ENCODE measurements at regions not wholly inside any gene's neighbourhood (a gene's known extent, or its start where the extent isn't known, plus 50 kb on each side); places are given as distances from the start of the nearest gene placed in this dataset.
A peak's percentile ranks its signal among the peaks of the same experiment; 100 is the strongest.

DNA sequence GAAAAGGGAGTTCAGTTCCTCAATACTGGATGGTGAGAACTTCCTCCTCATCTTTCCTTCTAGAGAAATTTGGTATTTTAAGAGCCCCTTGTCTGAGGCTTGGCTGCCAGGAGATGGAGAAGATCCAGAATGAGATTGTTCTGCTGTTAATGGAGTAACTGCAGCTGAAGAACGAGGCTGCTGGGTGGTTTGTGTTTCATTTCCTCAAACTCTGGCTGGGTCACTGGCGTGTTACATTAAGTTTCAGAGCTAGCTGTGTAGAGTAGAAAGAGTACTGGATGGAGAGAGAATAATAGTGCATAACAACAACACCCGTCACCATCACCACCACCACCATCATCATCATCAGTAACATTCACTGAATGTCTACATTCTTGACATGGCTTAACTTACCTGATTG lies 325.0 kb upstream of the TBX3 start:
- Histone ChIP-seq H3K27ac (no peak overlapping the region), H3K27me3 (no peaks in the 10 kb centered on the region), H3K36me3 (no peaks in the 10 kb centered on the region), H3K4me1 (peaks cover 0 to 8% (median 3%) of the 10 kb centered on the region in 4 donors), H3K9me3 (no peaks in the 10 kb centered on the region), H3K4me3 (no peak overlapping the region)
- DNase-seq (no peak), ATAC-seq (ENCODE audit: low FRiP score in 2 of 2) (no peak)
- WGBS, 2 donors = 52 to 71% methylated on average over 3 of the region's 3 CpGs
- TF ChIP-seq POLR2A (IDR thresholded peaks at IDR 0.05) = no peak

DNA sequence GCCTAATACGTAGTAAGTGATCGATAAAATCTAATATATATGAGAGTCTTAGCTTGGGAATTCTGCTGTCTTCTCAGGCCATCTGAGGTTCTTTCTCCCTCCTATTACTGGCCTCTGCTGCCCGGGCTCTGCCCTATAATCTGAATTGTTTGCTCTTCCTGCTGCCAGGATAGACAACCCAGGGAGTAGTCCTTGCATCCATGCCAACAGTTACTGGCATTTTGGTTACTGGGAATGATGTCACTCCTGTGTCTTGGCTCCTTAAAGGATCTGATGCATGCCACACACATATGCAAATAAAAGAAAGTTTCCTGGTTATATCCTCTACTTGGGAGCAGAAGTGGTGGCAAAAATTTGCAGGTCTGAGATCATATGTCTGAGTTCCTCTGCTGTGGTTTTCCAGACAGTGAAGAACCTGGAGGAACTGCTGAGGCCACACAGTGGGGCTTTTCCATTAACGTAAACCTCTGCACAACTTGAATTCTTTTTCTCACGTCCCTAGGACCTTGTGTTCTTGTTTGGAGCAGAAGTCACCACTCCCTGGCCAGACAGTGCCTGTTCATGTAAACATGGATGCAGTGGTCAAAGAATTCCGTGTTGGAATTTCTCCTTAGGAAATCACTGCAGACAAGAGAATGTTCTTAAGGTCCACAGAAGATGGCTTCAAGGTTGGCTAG lies 320.6 kb upstream of the TBX3 start:
- 58 to 70% methylated on average over 6 of the region's 6 CpGs for WGBS, 2 donors
- ATAC-seq (ENCODE audit: low FRiP score in 2 of 2) (no peak), DNase-seq (no peak)

DNA sequence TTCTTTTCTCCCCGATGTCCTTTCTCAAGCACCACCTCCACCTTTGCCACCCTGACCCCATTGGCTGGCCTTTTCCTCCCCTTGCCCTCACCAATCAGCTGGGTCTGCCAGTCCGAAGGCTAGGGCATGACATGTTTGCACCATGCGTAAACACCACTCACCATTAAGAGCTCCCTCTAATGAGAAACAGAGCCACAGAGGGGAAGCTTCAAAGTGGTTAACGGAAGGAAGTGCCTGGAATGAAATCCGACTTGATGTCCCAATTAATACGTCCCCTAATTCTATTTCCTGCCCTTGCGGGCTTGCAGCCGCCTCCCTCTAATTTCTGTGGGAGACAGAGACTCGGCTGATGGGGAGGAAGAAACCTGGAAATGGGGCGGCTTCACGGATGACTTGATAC lies 318.5 kb upstream of the TBX3 start:
- no peak overlapping the region for H3K4me3 ChIP-seq
- no peaks in the 10 kb centered on the region for H3K36me3 ChIP-seq
- H3K27me3 ChIP-seq = no peaks in the 10 kb centered on the region
- WGBS, 2 donors = 55 to 69% methylated on average over 11 of the region's 11 CpGs
- no peak for TF ChIP-seq CTCF (IDR thresholded peaks at IDR 0.05)
- TF ChIP-seq POLR2A (IDR thresholded peaks at IDR 0.05) = no peak
- ATAC-seq (ENCODE audit: low FRiP score in 2 of 2) (no peak), DNase-seq (no peak)
- H3K9me3 ChIP-seq = no peaks in the 10 kb centered on the region
- H3K27ac ChIP-seq = no peak overlapping the region
- peaks cover 6 to 21% (median 8%) of the 10 kb centered on the region in 4 donors for H3K4me1 ChIP-seq

More for the DNA sequence above, 320.6 kb upstream of the TBX3 start:
- Histone ChIP-seq H3K36me3 (no peaks in the 10 kb centered on the region), H3K4me3 (no peak overlapping the region), H3K4me1 (peaks cover 6 to 21% (median 8%) of the 10 kb centered on the region in 4 donors), H3K9me3 (no peaks in the 10 kb centered on the region), H3K27me3 (no peaks in the 10 kb centered on the region), H3K27ac (peak overlapping the region in 3 of 4 donors; percentile 48 to 74 (median 54))
- TF ChIP-seq EP300 (IDR thresholded peaks at IDR 0.05) (peak in 2 of 4 donors; percentile 89 to 93), POLR2AphosphoS5 (IDR thresholded peaks at IDR 0.05) (peak; percentile 5 to 88), POLR2A (IDR thresholded peaks at IDR 0.05) (no peak)

DNA sequence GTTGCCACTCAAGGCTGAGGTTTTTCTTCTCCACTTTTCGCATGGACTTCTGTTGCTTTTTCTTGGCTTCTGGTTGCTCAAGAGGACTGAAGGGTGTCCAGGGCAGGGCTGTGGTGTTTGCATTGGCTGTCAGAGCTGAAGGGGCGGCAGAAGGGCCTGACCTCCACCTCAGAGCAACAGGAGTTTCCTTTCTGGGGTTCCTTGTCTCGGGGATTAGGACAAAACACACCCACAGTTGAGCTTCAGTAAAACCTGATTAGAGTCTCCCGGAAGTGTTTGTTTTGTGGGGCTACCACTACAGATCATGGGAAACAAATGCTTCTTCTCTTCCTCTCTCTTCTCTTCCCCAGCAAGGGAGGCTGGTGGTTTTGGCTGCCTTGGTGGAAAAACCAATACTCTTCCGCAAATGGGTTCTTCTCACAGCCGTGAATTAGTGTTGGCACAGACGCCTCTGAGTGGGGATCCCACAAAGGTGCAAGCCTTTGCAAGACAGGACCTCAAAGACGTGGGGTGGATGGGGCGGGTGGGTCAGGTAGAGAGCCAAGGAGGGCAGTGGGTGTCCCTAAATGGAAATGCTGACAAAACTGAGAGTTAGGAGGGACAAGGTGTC lies 317.7 kb upstream of the TBX3 start:
- ATAC-seq (ENCODE audit: low FRiP score in 2 of 2) = no peak
- Histone ChIP-seq H3K4me3 (no peak overlapping the region), H3K36me3 (no peaks in the 10 kb centered on the region), H3K27me3 (no peaks in the 10 kb centered on the region), H3K4me1 (peaks cover 6 to 21% (median 8%) of the 10 kb centered on the region in 4 donors), H3K27ac (no peak overlapping the region), H3K9me3 (no peaks in the 10 kb centered on the region)
- peak in 1 of 2 donors; percentile 25 for DNase-seq
- 59 to 73% methylated on average over 9 of the region's 9 CpGs for WGBS, 2 donors
- TF ChIP-seq CTCF (IDR thresholded peaks at IDR 0.05) (no peak), EP300 (IDR thresholded peaks at IDR 0.05) (no peak), POLR2A (IDR thresholded peaks at IDR 0.05) (no peak), POLR2AphosphoS5 (IDR thresholded peaks at IDR 0.05) (no peak)

GRCh38 chr12:115000038-115000437 lies 316.1 kb upstream of the TBX3 start:
- TF ChIP-seq EP300 (IDR thresholded peaks at IDR 0.05) (no peak), POLR2AphosphoS5 (IDR thresholded peaks at IDR 0.05) (no peak), CTCF (IDR thresholded peaks at IDR 0.05) (no peak), POLR2A (IDR thresholded peaks at IDR 0.05) (no peak)
- DNase-seq (no peak), ATAC-seq (ENCODE audit: low FRiP score in 2 of 2) (no peak)
- WGBS, 2 donors = 63 to 67% methylated on average over 4 of the region's 4 CpGs
- H3K27me3 ChIP-seq = no peaks in the 10 kb centered on the region
- H3K9me3 ChIP-seq = peaks cover 0 to 6% (median 0%) of the 10 kb centered on the region in 4 donors
- H3K4me3 ChIP-seq = no peak overlapping the region
- H3K36me3 ChIP-seq = no peaks in the 10 kb centered on the region
- no peak overlapping the region for H3K27ac ChIP-seq
- H3K4me1 ChIP-seq = peaks cover 6 to 17% (median 8%) of the 10 kb centered on the region in 4 donors

Data from upper lobe of left lung (tissue), 6 donors.